Lower leg skin (tissue), 3 donors: ENCODE measurements at regions not wholly inside any gene's neighbourhood (a gene's known extent, or its start where the extent isn't known, plus 50 kb on each side); places are given as distances from the start of the nearest gene placed in this dataset.

Experiments used
- CTCF ChIP-seq, 3 donors: fragments of 450-650 bp; IDR thresholded peaks; one replicate each; pipeline ENCODE4 v1.5.1; 2016; ENCODE audit warnings: antibody characterized with exemption in 3 of 3, mild to moderate bottlenecking in 3 of 3, moderate library complexity in 2 of 3
- POLR2A ChIP-seq, 2 donors: fragments of 450-650 bp; IDR thresholded peaks; one replicate each; pipeline ENCODE4 v1.6.1; 2016 to 2017; ENCODE audit warnings: antibody characterized with exemption in 2 of 2, mild to moderate bottlenecking in 1 of 2, moderate library complexity in 1 of 2

GRCh38 chr15:38117781-38118180 lies 134.9 kb upstream of the SPRED1 start:
- TF ChIP-seq CTCF (IDR thresholded peaks at IDR 0.05) (no peak), POLR2A (IDR thresholded peaks at IDR 0.05) (no peak)
